HEK293T (cell line): ENCODE measurements at regions not wholly inside any gene's neighbourhood (a gene's known extent, or its start where the extent isn't known, plus 50 kb on each side); places are given as distances from the start of the nearest gene placed in this dataset.

Source experiments
- ARNT ChIP-seq: fragments of 450-650 bp; IDR thresholded peaks from 2 replicates; pipeline ENCODE4 v1.6.1; 2017; ENCODE audit warnings: mild to moderate bottlenecking
- BHLHE40 ChIP-seq: fragments of 450-650 bp; IDR thresholded peaks from 2 replicates; pipeline ENCODE4 v1.6.1; 2016; ENCODE audit warnings: mild to moderate bottlenecking, moderate library complexity, borderline replicate concordance
- CTBP1 ChIP-seq: fragments of 450-650 bp; IDR thresholded peaks from 2 replicates; pipeline ENCODE4 v1.6.1; 2016; ENCODE audit warnings: borderline replicate concordance
- ELF4 ChIP-seq: fragments of 450-650 bp; IDR thresholded peaks from 2 replicates; pipeline ENCODE4 v1.6.1; 2017; ENCODE audit warnings: antibody characterized with exemption
- FOXM1 ChIP-seq: fragments of 450-650 bp; IDR thresholded peaks from 2 replicates; pipeline ENCODE4 v1.6.1; 2017; ENCODE audit warnings: mild to moderate bottlenecking, borderline replicate concordance
- NFRKB ChIP-seq: fragments of 450-650 bp; IDR thresholded peaks from 2 replicates; pipeline ENCODE4 v1.6.1; 2016; ENCODE audit warnings: mild to moderate bottlenecking, moderate library complexity
- PKNOX1 ChIP-seq: fragments of 450-650 bp; IDR thresholded peaks from 2 replicates; pipeline ENCODE4 v1.6.1; 2016
- SP1 ChIP-seq: fragments of 450-650 bp; IDR thresholded peaks from 2 replicates; pipeline ENCODE4 v1.6.1; 2017
- SUZ12 ChIP-seq: fragments of 450-650 bp; IDR thresholded peaks from 2 replicates; pipeline ENCODE4 v1.6.1; 2016; ENCODE audit warnings: mild to moderate bottlenecking
- TARDBP ChIP-seq: fragments of 450-650 bp; IDR thresholded peaks from 2 replicates; pipeline ENCODE4 v1.6.1; 2016
- ZNF384 ChIP-seq: fragments of 450-650 bp; IDR thresholded peaks from 2 replicates; pipeline ENCODE4 v1.6.1; 2016

DNA sequence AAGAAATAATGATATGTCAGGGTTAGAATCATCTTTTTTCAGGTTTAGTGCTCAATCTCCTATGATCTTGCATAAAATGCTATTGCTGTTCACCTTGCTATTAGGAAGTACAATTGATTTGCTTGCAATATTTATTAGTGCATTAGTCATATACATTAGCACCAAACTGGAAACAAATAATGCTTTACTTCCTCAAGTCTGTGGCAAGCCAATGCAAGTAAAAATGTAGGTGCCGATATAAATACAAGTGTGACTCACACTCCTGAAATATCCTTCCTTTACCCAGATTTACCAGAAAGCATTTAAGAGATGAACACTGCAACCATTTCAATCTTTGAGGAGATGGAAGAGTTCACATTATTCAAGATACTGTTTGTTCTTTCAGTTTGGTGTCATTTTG lies 1487.7 kb upstream of the ADGRL3 start:
- TF ChIP-seq ZNF384 (no peak), SUZ12 (no peak), BHLHE40 (no peak), CTBP1 (no peak), FOXM1 (no peak), NFRKB (no peak), PKNOX1 (no peak), ELF4 (no peak), SP1 (no peak), ARNT (no peak), TARDBP (no peak)
